ENCODE measurements at regions not wholly inside any gene's neighbourhood (a gene's known extent, or its start where the extent isn't known, plus 50 kb on each side); places are given as distances from the start of the nearest gene placed in this dataset.

- ATAC-seq (no peak), DNase-seq (no peak)
Observed at GRCh38 chrX:110852180-110852579, 56.6 kb upstream of the CHRDL1 start.

GRCh38 chrX:110851780-110852179 is 56.2 kb upstream of the CHRDL1 start:
- ATAC-seq (no peak), DNase-seq (no peak)

DNA sequence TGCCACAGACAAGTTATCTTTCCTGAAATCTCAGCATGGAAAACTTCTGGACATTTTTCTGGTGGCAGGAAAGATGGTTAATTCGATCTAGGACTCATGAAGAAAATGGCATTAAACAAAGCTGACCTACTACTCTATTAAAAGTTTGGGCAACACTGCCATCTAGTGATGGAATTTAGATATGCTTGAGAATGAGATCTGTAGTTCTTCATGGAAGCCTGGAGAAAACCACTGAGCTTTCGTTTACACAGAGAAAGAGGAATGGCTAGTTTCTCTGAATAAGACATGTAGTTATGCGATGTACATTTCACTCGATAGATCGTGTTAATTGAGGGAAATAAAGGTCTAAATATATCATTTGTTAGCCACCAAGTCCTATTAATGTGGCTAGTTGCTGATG is 51.7 kb upstream of the CHRDL1 start:
- DNase-seq (no peak), ATAC-seq (peak; percentile 36)

DNA sequence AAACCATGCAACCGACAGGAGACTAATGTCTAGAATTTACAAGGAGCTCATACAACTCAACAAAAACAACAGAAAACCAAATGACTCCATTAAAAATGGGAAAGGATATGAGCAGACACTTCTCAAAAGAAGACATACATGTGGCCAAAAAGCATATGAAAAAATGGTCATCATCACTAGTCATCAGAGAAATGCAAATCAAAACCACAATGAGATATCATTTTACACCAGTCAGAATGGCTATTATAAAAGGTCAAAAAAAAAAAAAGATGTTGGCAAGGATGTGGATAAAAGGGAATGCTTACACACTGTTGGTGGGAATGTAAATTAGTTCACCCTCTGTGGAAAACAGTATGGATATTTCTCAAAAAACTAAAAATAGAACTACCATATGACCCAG is 50.5 kb upstream of the CHRDL1 start:
- DNase-seq (no peak), ATAC-seq (no peak)

Data from stimulated activated naive CD8-positive, alpha-beta T cell treated with anti-CD3 and anti-CD28 coated beads, Interleukin-15, Interleukin-2, amounts not matched to agents 100 U/mL and 50 U/mL, for 24 hours (primary cell).